GM23338 (cell line): ENCODE measurements at regions not wholly inside any gene's neighbourhood (a gene's known extent, or its start where the extent isn't known, plus 50 kb on each side); places are given as distances from the start of the nearest gene placed in this dataset.

Experiments
- CTCF ChIP-seq, 2 experiments: fragments of 200-600 bp in 1 of 2; sonication (generic) in 1 of 2; conservative IDR thresholded peaks; 2 replicates each; pipeline versions ENCODE4 v1.5.1 to v1.6.1; 2016 to 2017; ENCODE audit warnings: antibody characterized with exemption in 2 of 2, low read depth in 2 of 2, mild to moderate bottlenecking in 2 of 2, moderate library complexity in 1 of 2
- ETS1 ChIP-seq: IDR thresholded peaks from 2 replicates; pipeline ENCODE4 v1.6.1; 2016; ENCODE audit warnings: antibody characterized with exemption
- EZH2 ChIP-seq: fragments of 200-600 bp; sonication (generic); IDR thresholded peaks from one replicate; pipeline ENCODE4 v1.8.0; 2017; ENCODE audit warnings: antibody characterized with exemption, mild to moderate bottlenecking, low read depth; ENCODE audit not compliant: unreplicated experiment
- EZH2phosphoT487 ChIP-seq: fragments of 200-600 bp; sonication (generic); IDR thresholded peaks from one replicate; pipeline ENCODE4 v1.8.1; 2018; ENCODE audit warnings: antibody characterized with exemption; ENCODE audit not compliant: unreplicated experiment
- JUNB ChIP-seq: IDR thresholded peaks from one replicate; pipeline ENCODE4 v1.6.1; 2016; ENCODE audit warnings: antibody characterized with exemption; ENCODE audit not compliant: unreplicated experiment
- POLR2AphosphoS5 ChIP-seq: IDR thresholded peaks from 2 replicates; pipeline ENCODE4 v1.6.1; 2016; ENCODE audit warnings: antibody characterized with exemption, low read depth
- TF ChIP-seq, protein P1 (sequence below): IDR thresholded peaks from one replicate; pipeline ENCODE4 v1.6.1; 2018; ENCODE audit warnings: antibody characterized with exemption; ENCODE audit not compliant: unreplicated experiment

GRCh38 chr12:105745811-105746210 is 392.9 kb downstream of the NUAK1 start:
- no peak for TF ChIP-seq CTCF (conservative IDR thresholded peaks at IDR 0.05; ENCODE audit: low read depth in 2 of 2)
- no peak for TF ChIP-seq EZH2phosphoT487
- TF ChIP-seq, protein P1, sequence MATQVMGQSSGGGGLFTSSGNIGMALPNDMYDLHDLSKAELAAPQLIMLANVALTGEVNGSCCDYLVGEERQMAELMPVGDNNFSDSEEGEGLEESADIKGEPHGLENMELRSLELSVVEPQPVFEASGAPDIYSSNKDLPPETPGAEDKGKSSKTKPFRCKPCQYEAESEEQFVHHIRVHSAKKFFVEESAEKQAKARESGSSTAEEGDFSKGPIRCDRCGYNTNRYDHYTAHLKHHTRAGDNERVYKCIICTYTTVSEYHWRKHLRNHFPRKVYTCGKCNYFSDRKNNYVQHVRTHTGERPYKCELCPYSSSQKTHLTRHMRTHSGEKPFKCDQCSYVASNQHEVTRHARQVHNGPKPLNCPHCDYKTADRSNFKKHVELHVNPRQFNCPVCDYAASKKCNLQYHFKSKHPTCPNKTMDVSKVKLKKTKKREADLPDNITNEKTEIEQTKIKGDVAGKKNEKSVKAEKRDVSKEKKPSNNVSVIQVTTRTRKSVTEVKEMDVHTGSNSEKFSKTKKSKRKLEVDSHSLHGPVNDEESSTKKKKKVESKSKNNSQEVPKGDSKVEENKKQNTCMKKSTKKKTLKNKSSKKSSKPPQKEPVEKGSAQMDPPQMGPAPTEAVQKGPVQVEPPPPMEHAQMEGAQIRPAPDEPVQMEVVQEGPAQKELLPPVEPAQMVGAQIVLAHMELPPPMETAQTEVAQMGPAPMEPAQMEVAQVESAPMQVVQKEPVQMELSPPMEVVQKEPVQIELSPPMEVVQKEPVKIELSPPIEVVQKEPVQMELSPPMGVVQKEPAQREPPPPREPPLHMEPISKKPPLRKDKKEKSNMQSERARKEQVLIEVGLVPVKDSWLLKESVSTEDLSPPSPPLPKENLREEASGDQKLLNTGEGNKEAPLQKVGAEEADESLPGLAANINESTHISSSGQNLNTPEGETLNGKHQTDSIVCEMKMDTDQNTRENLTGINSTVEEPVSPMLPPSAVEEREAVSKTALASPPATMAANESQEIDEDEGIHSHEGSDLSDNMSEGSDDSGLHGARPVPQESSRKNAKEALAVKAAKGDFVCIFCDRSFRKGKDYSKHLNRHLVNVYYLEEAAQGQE = no peak
- TF ChIP-seq EZH2 = no peak
- TF ChIP-seq POLR2AphosphoS5 = no peak
- no peak for TF ChIP-seq JUNB
- TF ChIP-seq ETS1 = no peak
